Activated CD8-positive, alpha-beta memory T cell treated with anti-CD3 and anti-CD28 coated beads for 24 hours (primary cell): ENCODE measurements at regions not wholly inside any gene's neighbourhood (a gene's known extent, or its start where the extent isn't known, plus 50 kb on each side); places are given as distances from the start of the nearest gene placed in this dataset.

Experiments used
- DNase-seq: peaks from one replicate; pipeline ENCODE4 v3.0.0-alpha.2; 2020

DNA sequence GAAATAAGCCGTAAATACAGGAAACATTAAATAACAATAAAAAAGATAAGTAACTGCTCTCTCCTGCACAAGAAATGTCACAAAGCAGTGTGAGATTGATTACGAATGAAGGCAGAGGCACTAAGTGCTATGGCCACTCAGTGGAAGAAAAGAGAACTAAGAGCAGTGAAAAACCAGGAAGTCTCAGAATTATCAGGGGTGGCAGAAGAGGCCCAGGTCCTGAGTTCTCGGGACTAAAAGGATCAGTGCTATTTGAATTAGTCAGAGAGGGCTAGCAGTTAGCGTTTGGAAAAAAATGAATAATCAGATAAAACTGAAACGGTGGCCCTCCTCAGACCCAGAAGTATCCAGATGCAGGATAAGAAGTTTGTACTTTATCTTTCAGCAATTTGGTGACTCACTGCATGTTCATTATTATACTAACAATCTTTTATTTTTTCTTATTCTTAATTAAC is 367.1 kb downstream of the ZEB2 start:
- no peak for DNase-seq

- DNase-seq = no peak
These were observed 368.1 kb downstream of the ZEB2 start for GRCh38 chr2:144151851-144152250.

DNA sequence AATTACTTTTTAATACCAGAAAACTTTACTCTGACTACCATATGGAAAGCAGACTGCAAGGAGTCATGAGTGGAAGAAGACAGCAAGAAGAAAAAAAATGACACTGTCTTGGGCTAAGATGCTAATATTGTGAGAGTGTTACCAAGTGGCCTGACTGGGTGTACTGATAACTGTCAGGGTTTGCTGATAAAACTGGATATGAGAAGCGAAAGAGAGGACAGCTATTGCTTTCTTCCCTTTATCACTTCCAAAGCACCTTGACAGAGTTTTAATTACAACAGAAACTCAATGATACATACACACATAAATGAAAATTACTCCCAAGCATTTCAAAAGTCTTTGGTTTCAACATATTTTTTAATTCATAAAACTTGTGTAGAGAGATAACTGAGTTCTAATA is 368.5 kb downstream of the ZEB2 start:
- DNase-seq = no peak

DNA sequence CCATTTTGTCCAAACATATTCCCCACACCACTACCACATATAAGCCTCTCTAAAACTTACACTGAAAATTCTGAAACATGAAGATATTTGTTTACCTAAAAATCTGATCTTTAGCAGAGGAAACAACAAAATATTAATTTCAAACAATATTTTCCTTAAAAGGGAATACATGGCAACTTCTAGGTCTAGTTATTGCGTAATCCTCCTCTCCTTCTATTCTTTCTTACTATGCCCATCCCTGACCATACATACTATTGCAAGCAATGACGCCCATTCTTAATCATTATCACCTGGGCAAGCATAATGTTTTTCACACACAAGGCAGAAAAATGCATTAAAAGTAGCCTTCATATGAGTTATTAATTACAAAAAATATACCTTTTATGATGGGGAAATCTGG is 372.6 kb downstream of the ZEB2 start:
- DNase-seq = no peak

GRCh38 chr2:144146876-144147275 is 373.0 kb downstream of the ZEB2 start:
- DNase-seq = no peak

DNA sequence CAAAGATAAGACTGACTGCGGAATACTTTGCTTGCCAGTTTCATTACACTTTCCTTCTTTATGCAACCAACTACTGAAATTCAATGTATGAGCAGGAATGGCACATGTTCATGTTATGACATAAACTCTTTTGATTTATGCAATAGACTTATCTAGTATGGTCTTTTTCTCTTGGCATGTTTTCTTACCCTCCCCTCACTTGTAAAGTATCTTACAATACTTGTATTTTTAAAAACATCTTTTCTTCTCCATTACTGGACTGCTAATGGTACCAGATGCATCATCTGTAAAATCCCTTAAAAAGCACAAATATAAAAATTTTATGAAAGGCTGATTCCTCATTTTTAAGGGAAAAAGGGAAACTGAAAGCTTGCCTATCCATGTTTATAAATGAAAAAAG is 373.8 kb downstream of the ZEB2 start:
- DNase-seq = no peak

GRCh38 chr2:144143294-144144151 is 376.4 kb downstream of the ZEB2 start:
- DNase-seq = no peak

DNA sequence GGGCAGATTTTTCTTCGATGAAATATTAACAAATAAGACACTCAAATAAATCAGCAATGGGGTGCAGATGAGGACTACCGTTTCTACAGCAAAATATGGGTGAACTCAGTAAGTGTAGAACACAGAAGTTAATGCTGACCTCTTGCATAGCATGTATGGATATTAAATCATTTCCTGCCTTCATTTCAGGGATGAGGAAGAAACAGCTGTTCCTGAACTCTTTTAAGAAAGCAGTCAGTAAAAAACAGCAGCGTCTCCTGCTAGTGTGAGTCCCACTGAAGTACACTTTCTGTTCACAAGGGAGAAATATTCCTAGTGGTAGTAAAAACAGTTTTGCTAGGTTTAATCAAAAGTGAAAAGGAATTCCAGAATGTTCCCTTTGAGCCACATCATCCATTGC is 379.0 kb downstream of the ZEB2 start:
- no peak for DNase-seq

DNA sequence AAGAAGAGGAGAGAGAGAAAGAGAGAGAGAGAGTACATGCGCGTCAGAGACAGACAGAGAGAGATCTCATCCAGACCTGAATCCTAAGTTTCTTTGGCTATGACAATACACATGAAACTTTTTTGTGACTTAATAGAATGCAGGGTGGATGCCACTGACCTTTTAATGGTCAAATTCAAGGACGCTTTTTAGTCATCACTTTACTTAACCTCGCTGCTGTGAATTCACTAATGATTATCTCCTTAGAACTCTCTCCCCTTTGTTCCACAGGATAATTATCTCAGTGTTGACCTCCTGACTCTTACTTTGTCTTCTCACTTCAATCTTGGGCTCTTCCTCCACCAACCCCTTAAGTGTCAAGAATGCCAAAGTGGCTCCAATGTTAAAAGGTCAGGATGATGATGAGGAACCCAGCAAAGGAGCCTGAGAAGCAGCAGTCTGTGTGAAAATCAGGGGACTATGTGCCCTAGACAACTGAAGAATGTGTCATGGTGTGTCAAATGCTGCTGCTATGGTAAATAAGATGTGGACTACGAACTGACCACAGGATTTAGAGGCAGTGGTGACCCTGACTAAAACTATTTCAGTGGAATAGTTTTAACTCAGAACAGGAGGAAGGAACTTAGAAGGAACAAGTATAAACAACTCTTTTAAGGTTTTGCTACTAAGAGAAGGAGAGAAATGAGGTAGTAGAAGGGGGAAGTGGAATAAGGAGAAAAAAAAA is 382.1 kb downstream of the ZEB2 start:
- DNase-seq = no peak

GRCh38 chr2:144137272-144137671 is 382.6 kb downstream of the ZEB2 start:
- no peak for DNase-seq

DNA sequence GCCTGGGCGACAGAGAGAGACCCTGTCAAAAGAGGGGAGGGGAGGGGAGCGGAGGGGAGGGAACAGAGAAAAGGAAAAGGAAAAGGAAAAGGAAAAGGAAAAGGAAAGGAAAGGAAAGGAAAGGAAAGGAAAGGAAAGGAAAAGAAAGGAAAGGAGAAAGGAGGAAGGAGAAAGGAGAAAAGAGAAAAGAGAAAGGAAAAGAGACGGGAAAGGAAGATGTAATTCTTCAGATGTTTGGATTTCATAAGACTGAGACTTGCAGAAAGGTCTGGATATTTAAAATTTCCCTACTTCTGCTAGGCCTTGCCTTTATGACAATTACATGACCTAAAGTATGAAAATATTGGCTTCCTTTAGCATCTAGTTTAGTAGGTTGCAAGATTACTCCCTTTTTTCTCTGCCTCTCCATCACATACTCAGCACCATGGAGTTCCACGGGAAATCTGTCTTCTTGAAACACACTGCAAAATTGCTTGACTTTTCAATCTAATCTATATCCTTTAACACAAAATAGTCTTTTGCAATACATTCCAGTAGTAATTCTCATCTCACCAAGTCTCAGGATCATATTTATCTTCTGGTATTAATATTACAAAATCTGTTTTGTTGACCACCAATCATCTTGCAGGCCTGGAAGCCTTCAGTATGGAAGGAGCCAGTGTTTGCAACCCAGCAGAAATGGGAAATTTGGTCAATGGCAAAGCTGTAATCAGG is 383.5 kb downstream of the ZEB2 start:
- no peak for DNase-seq

GRCh38 chr2:144133936-144134665 is 385.8 kb downstream of the ZEB2 start:
- no peak for DNase-seq

DNA sequence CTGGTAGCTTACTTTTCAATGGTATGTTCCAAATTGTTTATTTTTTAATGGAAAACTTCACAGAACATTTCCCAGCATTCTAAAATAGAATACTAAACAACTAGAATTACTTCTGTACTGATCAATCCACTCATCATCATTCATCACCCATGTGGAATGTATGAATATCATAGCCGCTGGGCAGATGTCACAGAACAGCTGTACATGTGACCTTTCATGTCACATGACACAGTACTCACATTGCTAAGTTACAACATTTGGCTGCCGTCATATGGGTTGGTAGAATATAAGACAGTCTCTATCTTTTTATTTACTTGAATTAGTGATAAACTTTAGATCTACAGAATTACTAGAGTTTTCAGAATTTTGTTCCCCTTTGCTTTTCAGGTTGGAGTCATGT is 387.6 kb downstream of the ZEB2 start:
- DNase-seq = no peak

DNA sequence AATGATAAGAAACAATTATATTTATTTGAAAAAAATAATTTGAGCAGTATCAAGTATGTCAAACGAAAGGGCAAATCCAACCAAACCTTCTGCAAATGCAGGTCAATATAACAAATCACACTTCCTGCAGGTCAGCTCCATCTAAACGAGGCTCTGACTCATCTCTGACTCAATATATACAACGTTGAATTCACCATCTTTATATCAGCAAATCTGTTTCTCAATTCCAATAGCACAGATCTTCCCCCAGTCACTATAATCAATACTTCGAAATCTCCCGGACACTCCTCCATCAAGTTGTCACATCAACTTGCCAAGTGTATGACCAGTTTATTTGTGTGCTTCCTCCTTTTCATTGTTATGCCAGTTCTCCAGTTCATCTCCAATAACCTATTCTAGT is 388.9 kb downstream of the ZEB2 start:
- DNase-seq = no peak

DNA sequence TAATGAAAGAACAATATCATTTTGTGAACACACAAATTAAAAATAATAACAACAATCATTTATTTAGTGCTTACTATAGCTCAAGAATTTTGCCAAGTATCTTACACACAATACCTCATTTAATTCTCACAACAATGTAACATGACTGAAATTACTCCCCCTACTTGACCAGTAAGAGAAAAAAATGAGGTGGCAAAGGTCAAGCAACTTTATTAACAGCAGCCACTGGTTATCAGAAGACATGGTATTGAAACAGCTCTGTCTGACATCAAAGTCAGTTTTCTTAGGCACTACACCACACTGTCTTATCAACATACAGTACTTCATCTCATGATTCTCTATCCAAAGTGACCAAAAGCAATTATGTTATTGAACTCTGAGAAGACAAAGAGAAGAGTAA is 389.4 kb downstream of the ZEB2 start:
- DNase-seq = no peak

- no peak for DNase-seq
These were observed 391.7 kb downstream of the ZEB2 start for GRCh38 chr2:144128130-144128746.

GRCh38 chr2:144127693-144128092 is 392.2 kb downstream of the ZEB2 start:
- no peak for DNase-seq

DNA sequence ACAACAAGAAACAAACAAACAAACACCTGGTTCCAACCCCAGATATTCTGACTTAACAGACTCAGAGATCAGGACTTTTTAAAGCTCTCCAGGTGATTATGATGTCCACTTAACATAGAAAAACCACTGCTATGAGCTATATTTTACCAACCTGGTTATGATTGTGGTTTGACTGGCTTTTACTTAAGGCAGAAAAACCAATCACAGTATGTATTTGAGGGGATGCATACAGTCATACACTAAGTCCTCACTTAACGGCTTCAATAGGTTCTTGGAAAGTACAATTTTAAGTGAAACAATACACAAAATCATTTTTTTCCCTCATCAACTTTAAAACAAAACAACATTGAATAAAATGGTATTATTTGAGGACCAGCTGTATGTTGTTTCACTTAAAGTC is 393.6 kb downstream of the ZEB2 start:
- no peak for DNase-seq

DNA sequence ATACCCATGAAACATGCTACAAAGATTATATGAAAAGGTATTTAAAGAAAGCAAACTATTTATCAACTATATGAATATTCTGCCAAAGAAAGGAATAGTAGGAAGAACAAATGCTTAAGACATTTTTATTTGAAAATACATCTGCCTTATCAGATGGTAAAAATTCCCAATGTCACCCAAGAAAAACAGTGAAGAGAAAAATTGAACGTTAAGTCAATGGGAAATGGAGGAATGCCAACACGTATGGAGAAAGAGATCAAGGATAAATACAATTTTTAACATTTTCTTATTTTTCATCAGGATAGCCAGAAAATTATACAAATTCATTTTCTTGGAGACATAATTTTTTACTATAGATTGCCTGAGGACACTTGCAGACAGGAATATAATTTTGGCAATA is 394.2 kb downstream of the ZEB2 start:
- no peak for DNase-seq

- no peak for DNase-seq
These were observed 395.0 kb downstream of the ZEB2 start for GRCh38 chr2:144124882-144125281.

DNA sequence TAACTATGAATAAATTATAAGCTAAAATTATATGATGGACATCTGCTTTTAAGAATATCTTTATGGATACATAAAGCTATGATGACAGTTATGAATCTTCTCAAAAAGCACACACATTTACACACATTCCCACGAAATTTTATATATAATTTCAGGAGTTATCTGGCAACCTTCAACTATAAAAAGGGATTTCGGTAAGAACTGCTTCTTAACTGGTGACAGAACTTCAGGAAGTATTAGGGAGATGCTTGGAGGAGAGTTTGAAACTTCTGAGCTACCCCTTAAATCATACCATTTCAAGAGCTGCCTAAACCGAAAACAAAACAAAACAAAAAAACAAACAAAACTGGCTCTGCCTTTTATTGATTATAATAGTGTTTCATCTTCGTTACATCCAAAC is 399.4 kb downstream of the ZEB2 start:
- no peak for DNase-seq

DNA sequence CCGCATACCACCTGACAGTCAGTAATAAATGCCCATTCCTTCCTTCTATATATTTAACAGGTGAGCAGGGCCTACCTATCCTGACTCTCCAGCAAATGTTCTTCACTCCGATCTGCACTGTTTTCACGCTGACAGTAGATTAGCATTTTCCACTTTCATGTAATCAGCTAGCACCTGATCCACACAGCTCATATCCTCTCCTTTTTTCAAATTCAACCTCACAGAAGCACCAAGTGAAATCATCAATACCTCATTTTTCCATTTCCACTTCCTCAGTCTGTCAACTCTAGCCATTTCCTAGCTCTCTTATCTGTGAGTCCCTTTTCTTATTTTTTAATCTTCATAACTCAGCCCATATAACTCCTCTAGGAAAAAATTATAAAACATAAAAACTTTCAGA is 402.8 kb downstream of the ZEB2 start:
- no peak for DNase-seq
